ENCODE measurements at regions not wholly inside any gene's neighbourhood (a gene's known extent, or its start where the extent isn't known, plus 50 kb on each side); places are given as distances from the start of the nearest gene placed in this dataset.

DNA sequence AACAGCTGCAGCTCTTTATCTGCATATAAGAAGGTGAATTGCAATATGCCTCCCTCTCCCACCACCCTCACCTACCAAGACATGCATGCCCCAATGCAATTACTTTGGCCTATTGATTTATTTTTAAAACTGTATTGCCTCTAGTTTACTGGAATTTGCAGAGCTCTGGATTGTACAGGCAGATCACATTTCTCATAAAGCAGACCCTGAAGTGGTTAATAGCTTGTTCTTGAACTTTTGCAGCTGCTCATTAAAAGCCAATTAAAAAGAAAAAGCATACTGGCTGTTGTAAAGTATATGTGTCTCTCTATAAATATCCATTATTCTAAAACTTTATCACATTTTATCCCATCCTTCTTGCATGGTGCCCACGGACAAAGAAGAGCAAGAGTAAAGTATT lies 221.5 kb upstream of the TOPAZ1 start:
- no peak for TF ChIP-seq CTCF (IDR thresholded peaks at IDR 0.05)
- TF ChIP-seq, protein P1, sequence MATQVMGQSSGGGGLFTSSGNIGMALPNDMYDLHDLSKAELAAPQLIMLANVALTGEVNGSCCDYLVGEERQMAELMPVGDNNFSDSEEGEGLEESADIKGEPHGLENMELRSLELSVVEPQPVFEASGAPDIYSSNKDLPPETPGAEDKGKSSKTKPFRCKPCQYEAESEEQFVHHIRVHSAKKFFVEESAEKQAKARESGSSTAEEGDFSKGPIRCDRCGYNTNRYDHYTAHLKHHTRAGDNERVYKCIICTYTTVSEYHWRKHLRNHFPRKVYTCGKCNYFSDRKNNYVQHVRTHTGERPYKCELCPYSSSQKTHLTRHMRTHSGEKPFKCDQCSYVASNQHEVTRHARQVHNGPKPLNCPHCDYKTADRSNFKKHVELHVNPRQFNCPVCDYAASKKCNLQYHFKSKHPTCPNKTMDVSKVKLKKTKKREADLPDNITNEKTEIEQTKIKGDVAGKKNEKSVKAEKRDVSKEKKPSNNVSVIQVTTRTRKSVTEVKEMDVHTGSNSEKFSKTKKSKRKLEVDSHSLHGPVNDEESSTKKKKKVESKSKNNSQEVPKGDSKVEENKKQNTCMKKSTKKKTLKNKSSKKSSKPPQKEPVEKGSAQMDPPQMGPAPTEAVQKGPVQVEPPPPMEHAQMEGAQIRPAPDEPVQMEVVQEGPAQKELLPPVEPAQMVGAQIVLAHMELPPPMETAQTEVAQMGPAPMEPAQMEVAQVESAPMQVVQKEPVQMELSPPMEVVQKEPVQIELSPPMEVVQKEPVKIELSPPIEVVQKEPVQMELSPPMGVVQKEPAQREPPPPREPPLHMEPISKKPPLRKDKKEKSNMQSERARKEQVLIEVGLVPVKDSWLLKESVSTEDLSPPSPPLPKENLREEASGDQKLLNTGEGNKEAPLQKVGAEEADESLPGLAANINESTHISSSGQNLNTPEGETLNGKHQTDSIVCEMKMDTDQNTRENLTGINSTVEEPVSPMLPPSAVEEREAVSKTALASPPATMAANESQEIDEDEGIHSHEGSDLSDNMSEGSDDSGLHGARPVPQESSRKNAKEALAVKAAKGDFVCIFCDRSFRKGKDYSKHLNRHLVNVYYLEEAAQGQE (IDR thresholded peaks at IDR 0.05; ENCODE audit: insufficient read depth in 1 of 2, low read depth in 2 of 2, low read length in 1 of 2), result no peak
- TF ChIP-seq POLR2AphosphoS5 (IDR thresholded peaks at IDR 0.05; ENCODE audit: low read depth, low read length), result no peak

Data from Panc1 (cell line).